MCF 10A (cell line): ENCODE measurements at regions not wholly inside any gene's neighbourhood (a gene's known extent, or its start where the extent isn't known, plus 50 kb on each side); places are given as distances from the start of the nearest gene placed in this dataset.

ENCODE experiments used
- BruUV-seq: library from RNA; stranded (reverse); fragments of 400-500 nt; replicated peaks from 2 replicates; lab custom pipeline; 2021; lab: Mats Ljungman, UMichigan
- CTCF ChIA-PET: fragments of 300-600 bp; sonication (Branson Sonifier 250); formaldehyde crosslinking; extraction: SDS; loops from one replicate; lab custom pipeline; 2021; ENCODE audit warnings: antibody characterized with exemption, inconsistent platforms; lab: Yijun Ruan, JAX
- POLR2A ChIA-PET: fragments of 300-600, 350-650 bp; sonication (Branson Sonifier 250); formaldehyde crosslinking; extraction: SDS; loops from one replicate; lab custom pipeline; 2020; ENCODE audit warnings: antibody characterized with exemption, inconsistent platforms; lab: Yijun Ruan, JAX
- DNase-seq: peaks from one replicate; pipeline ENCODE4 v3.0.0-alpha.2; 2018; ENCODE audit not compliant: unreplicated experiment
- H3K27ac Mint-ChIP-seq: one replicate; pipeline ENCODE4 v1.8.0; 2022; ENCODE audit warnings: mild to moderate bottlenecking, low read depth, mixed read lengths; ENCODE audit not compliant: unreplicated experiment
- H3K27me3 Mint-ChIP-seq: one replicate; pipeline ENCODE4 v1.8.0; 2022; ENCODE audit warnings: mixed read lengths; ENCODE audit not compliant: insufficient read depth, unreplicated experiment
- H3K36me3 Mint-ChIP-seq: one replicate; pipeline ENCODE4 v1.8.0; 2022; ENCODE audit warnings: mild to moderate bottlenecking, moderate library complexity, mixed read lengths; ENCODE audit not compliant: insufficient read depth, unreplicated experiment
- H3K4me1 Mint-ChIP-seq: one replicate; pipeline ENCODE4 v1.8.0; 2022; ENCODE audit warnings: mixed read lengths; ENCODE audit not compliant: insufficient read depth, unreplicated experiment
- H3K4me3 Mint-ChIP-seq: one replicate; pipeline ENCODE4 v1.8.0; 2022; ENCODE audit warnings: mild to moderate bottlenecking, moderate library complexity, mixed read lengths; ENCODE audit not compliant: unreplicated experiment
- H3K9me3 Mint-ChIP-seq: one replicate; pipeline ENCODE4 v1.8.0; 2022; ENCODE audit warnings: mixed read lengths; ENCODE audit not compliant: unreplicated experiment
- CTCF ChIP-seq: fragments of 200-600 bp; IDR thresholded peaks from one replicate; pipeline ENCODE4 v1.8.0; 2022; ENCODE audit warnings: antibody characterized with exemption, mild to moderate bottlenecking; ENCODE audit not compliant: unreplicated experiment
- intact Hi-C: fragments of 100-400 bp; cut with micrococcal nuclease; formaldehyde crosslinking; loops from 2 replicates; pipeline ENCODE4 v1.14.1; 2022

DNA sequence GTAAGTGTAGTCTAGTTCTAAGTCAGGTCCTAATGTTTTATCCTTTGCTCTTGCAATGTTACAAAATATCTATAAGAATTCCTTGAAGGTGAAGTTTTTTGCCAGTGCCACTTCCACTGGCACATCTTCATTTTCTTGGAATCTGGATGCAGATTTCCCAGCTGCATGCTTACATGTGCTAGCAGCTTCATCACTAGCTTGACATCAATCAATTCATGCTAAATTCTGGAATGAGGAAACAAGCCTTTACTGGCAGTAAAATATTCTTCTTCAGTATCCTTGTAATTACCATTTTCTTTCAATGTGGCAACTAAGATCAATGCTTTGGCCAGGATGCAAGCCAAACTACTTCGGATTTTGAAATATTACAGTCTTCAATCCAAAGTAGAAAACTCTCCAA lies 200.6 kb upstream of the SIX2 start:
- no peaks in the 10 kb centered on the region for H3K4me1 Mint-ChIP-seq
- no peaks in the 10 kb centered on the region for H3K36me3 Mint-ChIP-seq
- intact Hi-C loops: no loop called here
- CTCF ChIA-PET: interaction anchor here (0.5 to 0.6 kb wide), 2 partner anchors 130 to 707 kb away, joined by 3 read pairs; no protein-coding TSS in a partner anchor
- no peak for TF ChIP-seq CTCF
- no peaks in the 10 kb centered on the region for H3K27me3 Mint-ChIP-seq
- no peaks in the 10 kb centered on the region for H3K9me3 Mint-ChIP-seq
- no peak for DNase-seq
- BruUV-seq: no TSS peak
- H3K4me3 Mint-ChIP-seq: no peak overlapping the region
- H3K27ac Mint-ChIP-seq: no peak overlapping the region
- POLR2A ChIA-PET: no interaction called here

GRCh38 chr2:45209302-45209701 lies 200.1 kb upstream of the SIX2 start:
- ChIA-PET CTCF (interaction anchor here (0.5 kb wide), 1 partner anchor 706 kb away, joined by 3 read pairs; no protein-coding TSS in a partner anchor), POLR2A (no interaction called here)
- no peak for TF ChIP-seq CTCF
- H3K9me3 Mint-ChIP-seq: no peaks in the 10 kb centered on the region
- no TSS peak for BruUV-seq
- no peak for DNase-seq
- no peaks in the 10 kb centered on the region for H3K27me3 Mint-ChIP-seq
- H3K4me1 Mint-ChIP-seq: no peaks in the 10 kb centered on the region
- no peak overlapping the region for H3K4me3 Mint-ChIP-seq
- H3K36me3 Mint-ChIP-seq: no peaks in the 10 kb centered on the region
- no peak overlapping the region for H3K27ac Mint-ChIP-seq
- intact Hi-C loops: no loop called here

DNA sequence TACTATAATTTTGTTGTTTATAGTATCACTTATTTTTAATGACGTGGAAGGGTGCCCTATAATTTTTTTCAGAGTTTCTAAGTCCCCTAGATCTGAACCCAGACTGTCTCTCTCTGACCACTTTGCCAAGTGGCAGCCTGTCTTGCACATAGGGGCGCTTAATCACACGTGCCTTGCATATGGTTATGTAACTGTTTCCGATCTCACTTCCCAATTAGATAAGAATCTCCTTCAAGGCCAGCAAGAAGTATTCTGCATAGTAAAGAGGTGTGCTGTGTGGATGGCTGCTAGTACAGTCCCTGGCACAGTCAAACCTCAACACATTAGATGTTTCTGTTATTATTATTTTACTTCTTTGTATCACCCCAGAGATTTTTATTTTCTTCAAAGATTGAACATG lies 197.8 kb upstream of the SIX2 start:
- ChIA-PET CTCF (no interaction called here), POLR2A (no interaction called here)
- intact Hi-C loops: no loop called here
- Mint-ChIP-seq H3K27me3 (no peaks in the 10 kb centered on the region), H3K27ac (no peak overlapping the region), H3K36me3 (no peaks in the 10 kb centered on the region), H3K4me1 (no peaks in the 10 kb centered on the region), H3K4me3 (no peak overlapping the region), H3K9me3 (peaks cover 6% of the 10 kb centered on the region)
- BruUV-seq: no TSS peak
- no peak for TF ChIP-seq CTCF
- DNase-seq: no peak

DNA sequence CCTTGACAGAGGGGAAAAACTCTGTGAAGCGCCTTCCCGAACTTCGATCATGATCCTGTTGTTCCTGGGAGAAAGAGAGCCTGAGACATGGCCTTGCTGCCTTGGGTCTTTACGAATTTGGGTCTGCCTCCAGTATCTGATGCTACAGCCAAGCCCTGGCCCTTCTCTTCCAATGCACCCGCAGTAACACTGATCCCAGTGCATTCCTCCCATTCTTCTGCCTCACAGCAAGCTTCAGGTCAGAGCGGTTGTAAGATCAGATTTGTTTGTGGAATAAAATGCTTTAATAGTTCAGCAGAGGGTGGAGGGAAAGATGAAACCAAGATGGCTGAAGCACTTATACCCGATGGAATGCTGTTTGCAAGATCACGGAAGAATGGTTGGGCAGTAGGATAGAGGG lies 196.7 kb upstream of the SIX2 start:
- H3K27ac Mint-ChIP-seq: no peak overlapping the region
- DNase-seq: no peak
- POLR2A ChIA-PET: interaction anchor here (1.1 kb wide), 1 partner anchor 181 kb away, joined by 3 read pairs; no protein-coding TSS in a partner anchor
- intact Hi-C loops: no loop called here
- H3K36me3 Mint-ChIP-seq: no peaks in the 10 kb centered on the region
- TF ChIP-seq CTCF: no peak
- no peaks in the 10 kb centered on the region for H3K27me3 Mint-ChIP-seq
- no peak overlapping the region for H3K4me3 Mint-ChIP-seq
- no TSS peak for BruUV-seq
- no peaks in the 10 kb centered on the region for H3K4me1 Mint-ChIP-seq
- peaks cover 13% of the 10 kb centered on the region for H3K9me3 Mint-ChIP-seq
- CTCF ChIA-PET: no interaction called here
